ENCODE measurements at regions not wholly inside any gene's neighbourhood (a gene's known extent, or its start where the extent isn't known, plus 50 kb on each side); places are given as distances from the start of the nearest gene placed in this dataset.

- TF ChIP-seq CTCF (IDR thresholded peaks at IDR 0.05) = no peak
- TF ChIP-seq POLR2A (IDR thresholded peaks at IDR 0.05) = no peak
Observed at GRCh38 chr3:177771780-177772179, 574.5 kb upstream of the TBL1XR1 start.
